Right lobe of liver (tissue), 6 donors: ENCODE measurements at regions not wholly inside any gene's neighbourhood (a gene's known extent, or its start where the extent isn't known, plus 50 kb on each side); places are given as distances from the start of the nearest gene placed in this dataset.

ENCODE experiments used
- ATAC-seq, 4 donors: fragments of 200-7000 bp; cut with Tn5 transposase; one replicate each; pipeline ENCODE4 v1.9.1; 2020; ENCODE audit warnings: mild to moderate bottlenecking in 4 of 4, moderate library complexity in 4 of 4
- DNase-seq, 3 donors: peaks; one replicate each; pipeline ENCODE4 v3.0.0-alpha.2; 2020
- H3K27ac ChIP-seq, 3 donors: fragments of 200-600 bp; one replicate each; pipeline ENCODE4 v1.8.0; 2022
- H3K27me3 ChIP-seq, 2 donors: fragments of 200-600 bp; one replicate each; pipeline ENCODE4 v1.8.0; 2022
- H3K36me3 ChIP-seq, 4 donors: fragments of 200-600 bp; sonication (generic) in 1 of 4; one replicate each; pipeline versions ENCODE4 v1.5.1 to v1.8.0; 2017 to 2022; ENCODE audit warnings: control low read depth in 1 of 4
- H3K4me1 ChIP-seq, 4 donors: fragments of 200-600 bp; sonication (generic) in 1 of 4; one replicate each; pipeline versions ENCODE4 v1.5.1 to v1.8.0; 2017 to 2022; ENCODE audit warnings: control low read depth in 1 of 4
- H3K4me3 ChIP-seq, 3 donors: fragments of 200-600 bp; one replicate each; pipeline ENCODE4 v1.8.0; 2022
- H3K9me3 ChIP-seq, 4 donors: fragments of 200-600 bp; sonication (generic) in 1 of 4; one replicate each; pipeline versions ENCODE4 v1.5.1 to v1.8.0; 2017 to 2022; ENCODE audit warnings: control low read depth in 1 of 4
- POLR2A ChIP-seq: fragments of 450-650 bp; IDR thresholded peaks from one replicate; pipeline ENCODE4 v1.6.1; 2017; ENCODE audit warnings: antibody characterized with exemption, mild to moderate bottlenecking
- WGBS: methylation state at CpG from one replicate; pipeline ENCODE4 v1.1.6; 2018; ENCODE audit warnings: low coverage, low lambda C conversion rate; ENCODE audit not compliant: insufficient coverage; ENCODE audit errors: missing lambda C conversion rate; 5-methylcytosine and 5-hydroxymethylcytosine counted together
- intact Hi-C, 2 donors: fragments of 100-400 bp; cut with DNase I; formaldehyde crosslinking; loops; one replicate each; pipeline versions ENCODE4 v1.11.2 to v1.14.1; 2022
- TF ChIP-seq, protein P1 (sequence below), 4 donors: fragments of 200-600 bp in 3 of 4; fragments of 450-650 bp in 1 of 4; IDR thresholded peaks; one replicate each; pipeline versions ENCODE4 v1.5.1 to v1.8.0; 2016 to 2022; ENCODE audit warnings: antibody characterized with exemption in 4 of 4, mild to moderate bottlenecking in 2 of 4
- donor health status: DM: no; HTN: yes; CAD: no.
- donor health status: DM: no; HTN: no; CAD: no.
- donor health status: DM: no; HTN: no; CAD: no.
- donor health status: DM: no; HTN: yes; CAD: no.
- donor health status: DM: no; HTN: yes; CAD: no.

DNA sequence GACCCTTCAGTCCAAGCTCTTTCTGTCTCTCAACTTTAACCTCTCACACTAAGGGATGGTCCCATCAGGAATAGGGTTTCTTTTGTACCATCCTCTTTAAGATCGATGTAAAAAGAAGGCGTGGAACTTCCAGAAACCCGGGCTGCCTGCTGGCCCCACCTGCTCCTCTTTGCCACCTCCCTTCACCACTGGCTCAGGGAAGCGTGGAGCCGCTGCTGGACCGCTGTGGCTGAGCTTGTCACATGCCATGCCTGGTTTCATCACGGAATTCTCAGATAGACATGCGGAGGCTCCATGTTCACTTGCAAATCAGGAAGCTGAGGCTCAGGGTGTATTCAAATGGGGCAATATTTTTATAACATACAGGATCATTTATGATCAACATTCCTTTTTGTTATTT, 399.7 kb downstream of the BRD1 start:
- peak in 1 of 3 donors; percentile 18 for DNase-seq
- intact Hi-C loops = no loop called here
- Histone ChIP-seq H3K4me1 (no peaks in the 10 kb centered on the region), H3K36me3 (no peaks in the 10 kb centered on the region), H3K27ac (no peak overlapping the region), H3K4me3 (no peak overlapping the region), H3K27me3 (no peaks in the 10 kb centered on the region), H3K9me3 (no peaks in the 10 kb centered on the region)
- 64% methylated on average over 4 of the region's 8 CpGs for WGBS
- ATAC-seq = no peak
- TF ChIP-seq, protein P1, sequence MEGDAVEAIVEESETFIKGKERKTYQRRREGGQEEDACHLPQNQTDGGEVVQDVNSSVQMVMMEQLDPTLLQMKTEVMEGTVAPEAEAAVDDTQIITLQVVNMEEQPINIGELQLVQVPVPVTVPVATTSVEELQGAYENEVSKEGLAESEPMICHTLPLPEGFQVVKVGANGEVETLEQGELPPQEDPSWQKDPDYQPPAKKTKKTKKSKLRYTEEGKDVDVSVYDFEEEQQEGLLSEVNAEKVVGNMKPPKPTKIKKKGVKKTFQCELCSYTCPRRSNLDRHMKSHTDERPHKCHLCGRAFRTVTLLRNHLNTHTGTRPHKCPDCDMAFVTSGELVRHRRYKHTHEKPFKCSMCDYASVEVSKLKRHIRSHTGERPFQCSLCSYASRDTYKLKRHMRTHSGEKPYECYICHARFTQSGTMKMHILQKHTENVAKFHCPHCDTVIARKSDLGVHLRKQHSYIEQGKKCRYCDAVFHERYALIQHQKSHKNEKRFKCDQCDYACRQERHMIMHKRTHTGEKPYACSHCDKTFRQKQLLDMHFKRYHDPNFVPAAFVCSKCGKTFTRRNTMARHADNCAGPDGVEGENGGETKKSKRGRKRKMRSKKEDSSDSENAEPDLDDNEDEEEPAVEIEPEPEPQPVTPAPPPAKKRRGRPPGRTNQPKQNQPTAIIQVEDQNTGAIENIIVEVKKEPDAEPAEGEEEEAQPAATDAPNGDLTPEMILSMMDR (IDR thresholded peaks at IDR 0.05) = no peak
- TF ChIP-seq POLR2A = no peak

DNA sequence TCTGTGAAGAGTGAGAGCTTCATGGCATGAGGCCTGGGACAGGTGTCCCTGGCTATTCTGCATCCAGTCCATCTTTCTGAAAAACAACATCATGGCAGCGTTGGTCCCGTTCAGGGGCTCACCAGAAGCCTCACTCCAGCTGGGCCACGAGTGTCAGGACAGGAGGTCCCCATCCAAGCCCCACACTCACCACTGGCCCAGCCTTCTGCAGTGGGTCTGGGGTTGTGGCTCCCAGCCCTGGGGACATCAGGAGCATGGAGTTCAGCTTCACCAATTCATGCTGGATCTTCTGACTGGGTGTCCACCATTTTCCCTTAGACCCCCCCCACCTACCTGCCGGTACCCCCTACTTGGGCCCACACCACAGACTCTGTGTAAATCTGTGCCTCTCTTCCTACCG, 400.3 kb downstream of the BRD1 start:
- Histone ChIP-seq H3K27ac (no peak overlapping the region), H3K36me3 (no peaks in the 10 kb centered on the region), H3K9me3 (no peaks in the 10 kb centered on the region), H3K4me1 (no peaks in the 10 kb centered on the region), H3K4me3 (no peak overlapping the region), H3K27me3 (no peaks in the 10 kb centered on the region)
- WGBS = 100% methylated on average over 1 of the region's 5 CpGs
- intact Hi-C loops = no loop called here
- TF ChIP-seq POLR2A = no peak
- TF ChIP-seq, protein P1 (IDR thresholded peaks at IDR 0.05) = no peak
- DNase-seq = no peak
- ATAC-seq = no peak

DNA sequence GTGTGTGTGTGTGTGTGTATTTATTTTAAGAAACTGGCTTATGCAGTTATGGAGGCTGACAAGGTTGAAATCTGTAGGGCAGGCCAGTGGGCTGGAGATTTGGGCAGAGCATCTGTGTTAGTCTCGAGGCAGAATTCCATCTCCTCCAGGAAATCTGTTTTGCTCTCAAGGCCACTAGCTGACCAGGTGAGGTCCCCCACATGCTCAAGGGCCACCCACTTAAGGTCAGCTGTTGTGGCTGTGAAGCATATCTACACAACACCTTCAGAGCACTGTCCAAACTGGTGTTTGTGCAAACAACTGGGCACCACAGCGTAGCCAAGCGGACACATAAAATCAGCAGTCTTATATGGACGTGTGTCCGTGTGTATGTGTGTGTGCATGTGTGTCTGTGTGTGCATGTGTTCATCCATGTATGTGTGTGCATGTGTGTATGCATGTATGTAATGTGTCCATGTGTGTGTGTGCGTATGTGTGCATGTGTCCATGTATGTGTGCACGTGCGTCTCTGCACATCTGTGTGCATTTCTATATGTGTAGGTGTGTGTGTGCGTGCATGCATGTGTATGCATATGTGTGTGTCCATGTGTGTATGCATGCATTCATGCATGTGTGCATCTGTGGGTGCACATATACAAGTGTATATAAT, 400.9 kb downstream of the BRD1 start:
- H3K4me3 ChIP-seq = no peak overlapping the region
- no peaks in the 10 kb centered on the region for H3K36me3 ChIP-seq
- WGBS = 100% methylated on average over 1 of the region's 9 CpGs
- no peaks in the 10 kb centered on the region for H3K4me1 ChIP-seq
- peak in 1 of 3 donors; percentile 13 for DNase-seq
- TF ChIP-seq, protein P1 (IDR thresholded peaks at IDR 0.05) = no peak
- no peak for TF ChIP-seq POLR2A
- no peak overlapping the region for H3K27ac ChIP-seq
- H3K9me3 ChIP-seq = no peaks in the 10 kb centered on the region
- ATAC-seq = no peak
- intact Hi-C loops = no loop called here
- no peaks in the 10 kb centered on the region for H3K27me3 ChIP-seq

DNA sequence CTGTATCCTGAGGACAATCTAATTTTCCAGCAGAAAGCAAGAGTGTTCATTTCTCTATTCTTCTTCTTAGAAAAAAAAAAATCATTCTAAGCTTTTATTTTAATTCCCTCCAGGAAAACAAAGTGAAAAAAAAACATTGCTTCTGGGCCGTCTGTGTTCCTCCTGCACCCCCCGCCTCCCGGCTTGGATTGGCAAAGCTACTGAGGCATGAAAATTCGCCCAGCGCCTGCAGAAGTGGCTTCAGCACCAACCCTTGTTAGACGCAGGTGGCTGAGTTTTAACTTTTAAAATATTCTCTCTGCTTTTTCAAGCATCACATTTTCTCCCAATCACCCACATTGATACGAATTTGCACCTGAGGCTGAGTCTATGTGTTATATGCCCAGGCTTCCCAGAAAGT, 401.6 kb downstream of the BRD1 start:
- Histone ChIP-seq H3K27ac (no peak overlapping the region), H3K4me3 (no peak overlapping the region), H3K9me3 (no peaks in the 10 kb centered on the region), H3K4me1 (no peaks in the 10 kb centered on the region), H3K36me3 (no peaks in the 10 kb centered on the region), H3K27me3 (no peaks in the 10 kb centered on the region)
- 47% methylated on average over 7 of the region's 7 CpGs for WGBS
- ATAC-seq = no peak
- no peak for TF ChIP-seq POLR2A
- DNase-seq = peak in 1 of 3 donors; percentile 22
- intact Hi-C loops = no loop called here

DNA sequence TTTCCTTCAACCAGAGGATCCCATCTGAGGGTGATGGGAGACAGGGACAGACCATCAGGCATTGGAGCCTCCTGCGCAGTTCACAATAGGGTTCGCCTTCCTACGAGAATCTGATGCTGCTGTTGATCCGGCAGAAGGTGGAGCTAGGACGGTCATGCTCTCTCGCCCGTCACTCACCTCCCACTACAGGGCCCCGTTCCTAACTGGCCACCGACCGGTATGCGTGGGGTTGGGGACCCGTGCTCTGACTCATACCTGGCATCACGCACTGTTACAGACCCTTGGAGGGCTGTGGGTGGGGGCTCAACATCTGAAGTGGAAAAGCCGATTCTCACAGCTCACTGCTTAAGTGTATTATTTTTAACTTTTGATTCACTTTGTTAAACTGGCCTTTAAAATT, 402.3 kb downstream of the BRD1 start:
- ATAC-seq = no peak

More for the DNA sequence above, 402.3 kb downstream of the BRD1 start:
- TF ChIP-seq POLR2A = no peak
- TF ChIP-seq, protein P1 (IDR thresholded peaks at IDR 0.05) = no peak
- Histone ChIP-seq H3K9me3 (no peaks in the 10 kb centered on the region), H3K36me3 (no peaks in the 10 kb centered on the region), H3K4me3 (no peak overlapping the region), H3K27me3 (no peaks in the 10 kb centered on the region), H3K27ac (no peak overlapping the region), H3K4me1 (no peaks in the 10 kb centered on the region)
- DNase-seq = peak in 1 of 3 donors; percentile 23
- intact Hi-C loops = no loop called here
- WGBS = 57% methylated on average over 7 of the region's 14 CpGs
